Astrocyte of the spinal cord (primary cell): ENCODE measurements at regions not wholly inside any gene's neighbourhood (a gene's known extent, or its start where the extent isn't known, plus 50 kb on each side); places are given as distances from the start of the nearest gene placed in this dataset.
"Not testable (repeated sequence)": the region's sequence is repeated elsewhere in the genome, so short reads cannot be mapped to it uniquely, and the experiment has no call there.

Source experiments
- DNase-seq: peaks from one replicate; pipeline ENCODE4 v3.0.0; 2011; ENCODE audit warnings: low read depth, low spot score
- H3K4me3 ChIP-seq: 2 replicates; pipeline ENCODE4 v1.5.1; 2011; ENCODE audit warnings: low read depth, mild to moderate bottlenecking, low read length, moderate library complexity
- in situ Hi-C: cut with HindIII; loops from 2 replicates; pipeline ENCODE4 v1.10.0; 2017; ENCODE audit warnings: low sequenced_read_pairs
- TF ChIP-seq, protein P1 (sequence below): IDR thresholded peaks from 2 replicates; pipeline ENCODE4 v1.5.1; 2012; ENCODE audit warnings: low read depth, mild to moderate bottlenecking, low read length, inconsistent platforms

DNA sequence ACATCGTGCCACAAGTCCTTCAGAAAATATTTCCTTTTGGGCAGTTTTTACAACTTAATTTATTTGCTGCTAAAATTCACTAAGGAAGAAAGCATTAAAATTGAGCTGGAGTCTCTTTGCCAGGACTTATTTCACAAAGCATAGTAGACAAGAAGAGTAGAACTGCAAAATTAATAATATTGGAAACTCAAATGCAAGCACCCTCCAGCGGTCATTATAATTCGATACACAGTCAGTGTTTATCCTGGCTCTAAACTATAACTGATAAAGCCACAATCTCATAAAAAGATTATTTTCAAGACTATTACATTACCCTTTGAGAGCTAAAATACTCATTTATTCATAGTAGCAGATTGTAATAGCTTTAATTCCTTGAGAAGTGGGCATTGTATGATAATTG lies 655.4 kb downstream of the RWDD3 start:
- in situ Hi-C loops: no loop called here
- H3K4me3 ChIP-seq: no peak overlapping the region
- TF ChIP-seq, protein P1, sequence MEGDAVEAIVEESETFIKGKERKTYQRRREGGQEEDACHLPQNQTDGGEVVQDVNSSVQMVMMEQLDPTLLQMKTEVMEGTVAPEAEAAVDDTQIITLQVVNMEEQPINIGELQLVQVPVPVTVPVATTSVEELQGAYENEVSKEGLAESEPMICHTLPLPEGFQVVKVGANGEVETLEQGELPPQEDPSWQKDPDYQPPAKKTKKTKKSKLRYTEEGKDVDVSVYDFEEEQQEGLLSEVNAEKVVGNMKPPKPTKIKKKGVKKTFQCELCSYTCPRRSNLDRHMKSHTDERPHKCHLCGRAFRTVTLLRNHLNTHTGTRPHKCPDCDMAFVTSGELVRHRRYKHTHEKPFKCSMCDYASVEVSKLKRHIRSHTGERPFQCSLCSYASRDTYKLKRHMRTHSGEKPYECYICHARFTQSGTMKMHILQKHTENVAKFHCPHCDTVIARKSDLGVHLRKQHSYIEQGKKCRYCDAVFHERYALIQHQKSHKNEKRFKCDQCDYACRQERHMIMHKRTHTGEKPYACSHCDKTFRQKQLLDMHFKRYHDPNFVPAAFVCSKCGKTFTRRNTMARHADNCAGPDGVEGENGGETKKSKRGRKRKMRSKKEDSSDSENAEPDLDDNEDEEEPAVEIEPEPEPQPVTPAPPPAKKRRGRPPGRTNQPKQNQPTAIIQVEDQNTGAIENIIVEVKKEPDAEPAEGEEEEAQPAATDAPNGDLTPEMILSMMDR: no peak
- peak; percentile 8 for DNase-seq

DNA sequence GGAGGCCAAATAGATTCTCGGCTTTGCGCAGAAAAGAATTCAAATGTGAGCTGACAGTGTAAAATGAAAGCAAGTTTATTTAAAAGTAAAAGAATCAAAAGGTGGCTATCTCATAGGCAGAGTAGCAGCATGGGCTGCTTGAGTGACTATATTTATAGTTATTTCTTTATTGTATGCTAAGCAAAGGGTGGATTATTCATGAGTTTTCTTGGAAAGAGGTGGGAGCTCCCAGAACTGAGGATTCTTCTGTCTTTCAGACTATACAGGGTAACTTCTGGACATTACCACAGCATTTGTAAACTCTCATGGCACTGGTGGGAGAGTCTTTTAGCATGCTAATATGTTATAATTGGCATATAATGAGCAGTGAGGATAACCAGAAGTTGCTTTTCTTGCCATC lies 659.9 kb downstream of the RWDD3 start:
- TF ChIP-seq, protein P1: no peak
- no peak overlapping the region for H3K4me3 ChIP-seq
- in situ Hi-C loops: no loop called here
- no peak for DNase-seq

DNA sequence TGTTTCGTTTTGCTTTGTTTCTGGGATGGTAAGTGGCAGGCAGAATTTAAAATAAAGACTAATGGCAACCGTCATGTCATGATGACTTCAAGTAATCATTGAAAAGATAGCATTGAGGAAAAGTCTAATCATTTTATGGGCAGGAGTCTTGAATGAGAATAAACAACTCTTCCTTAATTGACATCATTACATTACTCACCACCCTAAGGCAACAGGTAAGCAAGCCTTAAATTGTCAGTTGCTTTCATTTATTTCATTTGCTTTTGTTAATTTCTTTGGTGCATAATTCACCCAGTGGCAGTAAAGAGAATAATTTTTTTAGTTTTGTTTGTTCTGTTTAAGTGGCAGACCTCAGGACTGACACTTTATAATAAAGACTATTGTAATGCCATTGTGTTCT lies 669.0 kb downstream of the RWDD3 start:
- H3K4me3 ChIP-seq: no peak overlapping the region
- in situ Hi-C loops: no loop called here
- DNase-seq: no peak
- TF ChIP-seq, protein P1: no peak

DNA sequence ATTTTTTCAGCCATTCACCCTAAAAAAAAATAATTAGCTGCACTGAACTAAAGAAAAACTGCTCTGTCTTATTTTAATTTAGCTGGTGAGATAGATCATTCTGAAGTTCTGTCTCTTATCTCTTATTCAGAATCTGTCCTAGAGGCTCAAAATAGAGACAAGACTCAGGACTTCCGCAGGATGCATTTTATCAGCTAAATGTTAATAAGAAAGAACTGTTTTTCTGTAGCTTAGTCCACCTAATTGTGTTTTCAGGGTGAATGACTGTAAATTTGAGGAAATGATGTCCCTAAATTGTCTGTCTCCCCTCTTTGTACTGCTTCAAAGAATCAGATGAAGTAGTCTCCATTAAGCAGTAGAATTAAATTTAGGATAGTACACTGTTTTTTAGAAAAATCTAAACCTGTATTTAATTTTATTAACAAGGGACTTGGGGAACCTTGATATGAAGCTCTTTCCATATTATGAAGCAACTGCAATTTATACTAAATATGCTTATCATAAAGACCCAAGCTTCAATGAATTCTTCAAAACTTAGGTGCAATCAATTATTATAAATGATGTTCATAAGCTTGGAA lies 671.9 kb downstream of the RWDD3 start:
- no peak for DNase-seq
- in situ Hi-C loops: no loop called here
- no peak overlapping the region for H3K4me3 ChIP-seq
- TF ChIP-seq, protein P1: no peak

DNA sequence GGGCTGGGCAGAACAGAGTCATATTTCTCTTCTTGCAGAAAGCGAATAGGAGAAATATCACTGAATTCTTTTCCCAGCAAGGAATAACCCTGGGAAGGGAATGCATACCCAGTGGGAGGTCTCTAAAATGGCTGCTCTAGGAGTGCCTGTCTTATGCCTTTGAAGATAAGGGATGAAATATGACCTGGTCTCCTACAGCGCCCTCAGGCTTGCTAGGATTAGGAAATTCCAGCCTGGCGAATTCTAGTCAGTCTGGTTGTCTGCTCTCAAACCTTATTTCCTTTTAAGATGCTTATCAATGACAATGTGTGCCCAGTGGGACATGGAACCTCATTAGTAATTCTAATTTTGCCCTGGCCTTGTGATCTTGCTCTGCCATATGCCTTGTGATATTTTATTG lies 677.7 kb downstream of the RWDD3 start:
- H3K4me3 ChIP-seq, in situ Hi-C loops, DNase-seq: not testable (repeated sequence)

DNA sequence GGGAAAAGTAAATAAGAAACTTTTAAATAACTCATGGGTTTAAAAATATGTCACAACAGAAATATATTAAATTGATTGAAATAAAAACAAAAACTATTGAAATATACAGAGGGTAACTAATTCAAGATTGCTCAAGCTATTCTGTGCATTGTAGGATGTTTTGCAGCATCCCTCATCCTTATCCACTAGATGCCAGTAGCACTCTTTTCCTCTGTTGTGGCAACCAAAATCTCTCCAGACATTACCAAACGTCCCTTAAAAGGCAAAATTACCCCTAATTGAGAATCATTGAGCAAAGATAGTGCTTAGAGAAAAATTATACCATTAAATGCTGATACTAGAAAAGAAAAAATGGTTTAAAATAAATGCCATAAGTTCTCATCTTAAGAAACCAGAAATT lies 682.6 kb downstream of the RWDD3 start:
- no peak overlapping the region for H3K4me3 ChIP-seq
- in situ Hi-C loops: no loop called here
- peak; percentile 8 for DNase-seq
- TF ChIP-seq, protein P1: peak; percentile 54

DNA sequence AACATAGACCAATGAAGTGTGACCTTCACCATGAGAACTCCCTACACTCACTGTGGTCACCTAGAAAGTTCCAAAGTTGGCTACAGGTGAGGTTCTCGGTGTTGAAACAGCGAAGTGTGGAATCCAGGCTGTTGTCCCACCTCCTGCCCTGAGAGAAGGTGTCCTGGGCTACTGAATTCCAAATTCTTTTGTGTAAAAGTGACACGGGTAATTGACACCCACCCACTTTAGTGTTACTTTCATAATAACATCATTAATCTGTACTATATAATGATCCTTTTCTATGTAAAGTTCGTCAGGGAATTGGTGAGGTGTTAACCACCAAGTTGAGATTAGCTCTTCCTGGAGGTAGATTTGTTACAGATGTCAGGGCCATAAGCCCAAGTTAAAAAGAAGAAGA lies 690.7 kb downstream of the RWDD3 start:
- TF ChIP-seq, protein P1: no peak
- H3K4me3 ChIP-seq: no peak overlapping the region
- no peak for DNase-seq
- in situ Hi-C loops: no loop called here
